Sigmoid colon (tissue), 4 donors: ENCODE measurements at regions not wholly inside any gene's neighbourhood (a gene's known extent, or its start where the extent isn't known, plus 50 kb on each side); places are given as distances from the start of the nearest gene placed in this dataset.

Source experiments
- POLR2AphosphoS5 ChIP-seq, 4 donors: sonication (generic); formaldehyde crosslinking; IDR thresholded peaks; one replicate each; pipeline ENCODE4 v1.6.1; 2017; ENCODE audit warnings: antibody characterized with exemption in 4 of 4
- TF ChIP-seq, protein P1 (sequence below), 4 experiments: fragments of 450-650 bp in 3 of 4; fragments of 200-600 bp in 1 of 4; IDR thresholded peaks; one replicate each; pipeline ENCODE4 v1.5.1; 2016 to 2019; ENCODE audit warnings: antibody characterized with exemption in 4 of 4, mild to moderate bottlenecking in 3 of 4, moderate library complexity in 2 of 4

GRCh38 chr6:140785926-140786325, 1346.8 kb upstream of the GJE1 start:
- TF ChIP-seq, protein P1, sequence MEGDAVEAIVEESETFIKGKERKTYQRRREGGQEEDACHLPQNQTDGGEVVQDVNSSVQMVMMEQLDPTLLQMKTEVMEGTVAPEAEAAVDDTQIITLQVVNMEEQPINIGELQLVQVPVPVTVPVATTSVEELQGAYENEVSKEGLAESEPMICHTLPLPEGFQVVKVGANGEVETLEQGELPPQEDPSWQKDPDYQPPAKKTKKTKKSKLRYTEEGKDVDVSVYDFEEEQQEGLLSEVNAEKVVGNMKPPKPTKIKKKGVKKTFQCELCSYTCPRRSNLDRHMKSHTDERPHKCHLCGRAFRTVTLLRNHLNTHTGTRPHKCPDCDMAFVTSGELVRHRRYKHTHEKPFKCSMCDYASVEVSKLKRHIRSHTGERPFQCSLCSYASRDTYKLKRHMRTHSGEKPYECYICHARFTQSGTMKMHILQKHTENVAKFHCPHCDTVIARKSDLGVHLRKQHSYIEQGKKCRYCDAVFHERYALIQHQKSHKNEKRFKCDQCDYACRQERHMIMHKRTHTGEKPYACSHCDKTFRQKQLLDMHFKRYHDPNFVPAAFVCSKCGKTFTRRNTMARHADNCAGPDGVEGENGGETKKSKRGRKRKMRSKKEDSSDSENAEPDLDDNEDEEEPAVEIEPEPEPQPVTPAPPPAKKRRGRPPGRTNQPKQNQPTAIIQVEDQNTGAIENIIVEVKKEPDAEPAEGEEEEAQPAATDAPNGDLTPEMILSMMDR (IDR thresholded peaks at IDR 0.05): no peak
- no peak for TF ChIP-seq POLR2AphosphoS5 (IDR thresholded peaks at IDR 0.05)
